ENCODE measurements at regions not wholly inside any gene's neighbourhood (a gene's known extent, or its start where the extent isn't known, plus 50 kb on each side); places are given as distances from the start of the nearest gene placed in this dataset.

- H3K9me3 ChIP-seq, result no peaks in the 10 kb centered on the region
- H3K27ac ChIP-seq, result no peak overlapping the region
- H3K4me3 ChIP-seq, result no peak overlapping the region
- H3K27me3 ChIP-seq, result no peaks in the 10 kb centered on the region
- H3K4me1 ChIP-seq, result no peaks in the 10 kb centered on the region
- H3K36me3 ChIP-seq, result no peaks in the 10 kb centered on the region
- DNase-seq, result no peak
- TF ChIP-seq, protein P1, sequence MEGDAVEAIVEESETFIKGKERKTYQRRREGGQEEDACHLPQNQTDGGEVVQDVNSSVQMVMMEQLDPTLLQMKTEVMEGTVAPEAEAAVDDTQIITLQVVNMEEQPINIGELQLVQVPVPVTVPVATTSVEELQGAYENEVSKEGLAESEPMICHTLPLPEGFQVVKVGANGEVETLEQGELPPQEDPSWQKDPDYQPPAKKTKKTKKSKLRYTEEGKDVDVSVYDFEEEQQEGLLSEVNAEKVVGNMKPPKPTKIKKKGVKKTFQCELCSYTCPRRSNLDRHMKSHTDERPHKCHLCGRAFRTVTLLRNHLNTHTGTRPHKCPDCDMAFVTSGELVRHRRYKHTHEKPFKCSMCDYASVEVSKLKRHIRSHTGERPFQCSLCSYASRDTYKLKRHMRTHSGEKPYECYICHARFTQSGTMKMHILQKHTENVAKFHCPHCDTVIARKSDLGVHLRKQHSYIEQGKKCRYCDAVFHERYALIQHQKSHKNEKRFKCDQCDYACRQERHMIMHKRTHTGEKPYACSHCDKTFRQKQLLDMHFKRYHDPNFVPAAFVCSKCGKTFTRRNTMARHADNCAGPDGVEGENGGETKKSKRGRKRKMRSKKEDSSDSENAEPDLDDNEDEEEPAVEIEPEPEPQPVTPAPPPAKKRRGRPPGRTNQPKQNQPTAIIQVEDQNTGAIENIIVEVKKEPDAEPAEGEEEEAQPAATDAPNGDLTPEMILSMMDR (IDR thresholded peaks at IDR 0.05), result no peak
- TF ChIP-seq POLR2A (IDR thresholded peaks at IDR 0.05), result no peak
Measured at GRCh38 chr7:16046041-16046440, 359.6 kb upstream of the MEOX2 start.

GRCh38 chr7:16045296-16045695 is 358.8 kb upstream of the MEOX2 start:
- TF ChIP-seq, protein P1 (IDR thresholded peaks at IDR 0.05), result no peak
- TF ChIP-seq POLR2A (IDR thresholded peaks at IDR 0.05), result no peak

GRCh38 chr7:16044645-16045044 is 358.2 kb upstream of the MEOX2 start:
- no peak for TF ChIP-seq POLR2A (IDR thresholded peaks at IDR 0.05)
- TF ChIP-seq, protein P1 (IDR thresholded peaks at IDR 0.05), result no peak
- DNase-seq, result no peak
- no peaks in the 10 kb centered on the region for H3K9me3 ChIP-seq

More at GRCh38 chr7:16045296-16045695, 358.8 kb upstream of the MEOX2 start:
- Histone ChIP-seq H3K27ac (no peak overlapping the region), H3K4me3 (no peak overlapping the region), H3K4me1 (no peaks in the 10 kb centered on the region), H3K27me3 (no peaks in the 10 kb centered on the region), H3K9me3 (no peaks in the 10 kb centered on the region), H3K36me3 (no peaks in the 10 kb centered on the region)
- no peak for DNase-seq

DNA sequence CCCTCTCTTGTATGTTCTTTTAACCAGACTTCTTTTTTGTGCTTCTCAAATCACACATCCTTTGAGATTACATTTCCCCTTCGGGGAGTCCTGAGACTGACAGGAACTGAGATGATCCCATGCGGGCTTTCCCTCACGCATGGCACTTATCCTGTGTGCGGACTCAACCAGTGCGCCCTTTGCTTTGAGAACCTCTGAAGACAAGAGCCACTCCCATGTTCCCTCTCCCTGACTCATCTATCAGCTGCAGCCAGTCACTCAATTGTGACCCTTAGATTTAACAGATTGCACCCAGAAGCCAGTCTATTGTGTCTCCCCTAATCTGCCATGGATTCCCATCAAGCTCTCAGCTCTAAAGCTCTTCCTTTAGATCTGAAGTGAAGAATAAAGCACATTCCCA is 353.9 kb upstream of the MEOX2 start:
- Histone ChIP-seq H3K4me3 (no peak overlapping the region), H3K4me1 (no peaks in the 10 kb centered on the region), H3K36me3 (no peaks in the 10 kb centered on the region), H3K27ac (no peak overlapping the region), H3K9me3 (no peaks in the 10 kb centered on the region), H3K27me3 (no peaks in the 10 kb centered on the region)
- TF ChIP-seq POLR2A (IDR thresholded peaks at IDR 0.05), result no peak
- DNase-seq, result no peak

More at GRCh38 chr7:16044645-16045044, 358.2 kb upstream of the MEOX2 start:
- no peaks in the 10 kb centered on the region for H3K36me3 ChIP-seq
- no peak overlapping the region for H3K27ac ChIP-seq
- no peaks in the 10 kb centered on the region for H3K4me1 ChIP-seq
- no peak overlapping the region for H3K4me3 ChIP-seq
- H3K27me3 ChIP-seq, result no peaks in the 10 kb centered on the region

DNA sequence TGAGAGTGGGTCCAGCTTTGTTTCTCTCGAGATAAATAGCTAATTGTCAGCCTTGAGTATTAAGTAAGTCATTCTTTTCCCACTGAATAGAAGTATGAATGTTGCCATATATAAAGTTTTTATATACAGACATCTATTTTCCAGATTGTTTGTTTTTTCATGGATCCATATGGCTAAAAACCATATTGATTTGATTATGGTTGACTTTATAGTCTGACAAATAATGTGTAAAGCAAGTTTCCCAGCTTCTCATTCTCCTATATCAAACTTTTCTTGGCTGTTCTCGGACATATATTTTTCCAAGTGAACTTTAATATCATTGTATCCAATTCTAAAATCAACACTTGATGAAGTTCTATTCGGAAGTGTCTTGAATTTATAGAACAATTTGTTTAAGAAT is 352.4 kb upstream of the MEOX2 start:
- no peak for DNase-seq
- Histone ChIP-seq H3K4me3 (no peak overlapping the region), H3K36me3 (no peaks in the 10 kb centered on the region), H3K27me3 (no peaks in the 10 kb centered on the region), H3K9me3 (no peaks in the 10 kb centered on the region), H3K27ac (no peak overlapping the region), H3K4me1 (no peaks in the 10 kb centered on the region)
- TF ChIP-seq, protein P1 (IDR thresholded peaks at IDR 0.05), result no peak
- no peak for TF ChIP-seq POLR2A (IDR thresholded peaks at IDR 0.05)

- H3K27me3 ChIP-seq, result no peaks in the 10 kb centered on the region
- H3K4me3 ChIP-seq, result no peak overlapping the region
- H3K4me1 ChIP-seq, result no peaks in the 10 kb centered on the region
- no peak overlapping the region for H3K27ac ChIP-seq
- no peaks in the 10 kb centered on the region for H3K36me3 ChIP-seq
- no peak for DNase-seq
- H3K9me3 ChIP-seq, result no peaks in the 10 kb centered on the region
- TF ChIP-seq POLR2A (IDR thresholded peaks at IDR 0.05), result no peak
Measured at GRCh38 chr7:16035392-16035791, 348.9 kb upstream of the MEOX2 start.

GRCh38 chr7:16034866-16035265 is 348.4 kb upstream of the MEOX2 start:
- Histone ChIP-seq H3K4me3 (no peak overlapping the region), H3K36me3 (no peaks in the 10 kb centered on the region), H3K9me3 (no peaks in the 10 kb centered on the region), H3K27ac (no peak overlapping the region), H3K27me3 (no peaks in the 10 kb centered on the region), H3K4me1 (no peaks in the 10 kb centered on the region)
- DNase-seq, result no peak
- TF ChIP-seq POLR2A (IDR thresholded peaks at IDR 0.05), result no peak
- TF ChIP-seq, protein P1 (IDR thresholded peaks at IDR 0.05), result no peak
